ENCODE measurements at regions not wholly inside any gene's neighbourhood (a gene's known extent, or its start where the extent isn't known, plus 50 kb on each side); places are given as distances from the start of the nearest gene placed in this dataset.

GRCh38 chr11:16678466-16679116 lies 59.9 kb upstream of the C11orf58 start:
- TF ChIP-seq CTCF (IDR thresholded peaks at IDR 0.05) (no peak), POLR2A (IDR thresholded peaks at IDR 0.05) (no peak)
